Activated CD4-positive, alpha-beta T cell treated with anti-CD3 and anti-CD28 coated beads, Interleukin-2, amount 50 U/mL, for 16 hours (primary cell): ENCODE measurements at regions not wholly inside any gene's neighbourhood (a gene's known extent, or its start where the extent isn't known, plus 50 kb on each side); places are given as distances from the start of the nearest gene placed in this dataset.

ENCODE experiments used
- DNase-seq: peaks from one replicate; pipeline ENCODE4 v3.0.0-alpha.2; 2020

DNA sequence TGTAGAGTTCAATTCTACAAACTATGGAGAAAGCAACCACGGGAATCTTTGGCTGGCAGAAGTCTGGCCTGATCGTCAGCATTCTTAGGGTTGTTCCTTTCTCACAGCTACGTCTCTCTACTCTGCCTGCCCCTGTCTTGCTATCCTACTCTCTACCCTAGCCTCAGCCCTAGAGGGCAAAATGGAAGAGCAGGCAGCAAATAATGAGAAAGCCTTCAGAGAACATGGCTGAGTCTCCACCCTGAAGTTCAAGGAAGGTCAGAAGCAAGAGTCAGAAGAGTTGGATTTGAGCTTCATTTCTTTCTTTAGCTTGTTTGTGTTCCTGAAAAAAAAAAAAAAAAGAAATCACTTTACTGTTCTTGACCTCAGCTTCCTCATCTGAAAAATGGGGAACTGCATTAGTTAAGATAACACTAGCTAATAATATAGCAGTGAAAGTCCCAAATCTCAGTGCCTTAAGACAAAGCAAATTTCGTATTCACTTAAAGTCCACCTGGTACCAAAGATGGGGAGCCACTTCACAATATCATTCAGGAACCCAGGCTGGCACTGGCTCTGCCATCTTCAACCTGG, 50.2 kb upstream of the CCND2 start:
- no peak for DNase-seq

DNA sequence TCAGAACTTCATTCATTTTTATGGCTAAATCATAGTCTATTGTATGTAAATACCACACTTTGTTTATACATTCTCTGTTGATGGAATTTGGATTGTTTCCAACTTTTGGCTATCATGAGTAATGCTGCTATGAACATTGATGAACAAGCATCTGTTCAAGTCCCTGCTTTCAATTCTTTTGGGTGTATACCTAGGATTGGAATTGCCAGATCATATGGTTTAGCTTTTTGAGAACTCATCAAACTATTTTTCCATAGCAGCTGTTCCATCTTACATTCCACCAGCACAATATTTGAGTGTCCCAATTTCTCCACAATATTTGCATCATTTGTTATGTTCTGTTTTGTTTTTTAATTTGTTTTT, 52.3 kb upstream of the CCND2 start:
- DNase-seq = no peak

DNA sequence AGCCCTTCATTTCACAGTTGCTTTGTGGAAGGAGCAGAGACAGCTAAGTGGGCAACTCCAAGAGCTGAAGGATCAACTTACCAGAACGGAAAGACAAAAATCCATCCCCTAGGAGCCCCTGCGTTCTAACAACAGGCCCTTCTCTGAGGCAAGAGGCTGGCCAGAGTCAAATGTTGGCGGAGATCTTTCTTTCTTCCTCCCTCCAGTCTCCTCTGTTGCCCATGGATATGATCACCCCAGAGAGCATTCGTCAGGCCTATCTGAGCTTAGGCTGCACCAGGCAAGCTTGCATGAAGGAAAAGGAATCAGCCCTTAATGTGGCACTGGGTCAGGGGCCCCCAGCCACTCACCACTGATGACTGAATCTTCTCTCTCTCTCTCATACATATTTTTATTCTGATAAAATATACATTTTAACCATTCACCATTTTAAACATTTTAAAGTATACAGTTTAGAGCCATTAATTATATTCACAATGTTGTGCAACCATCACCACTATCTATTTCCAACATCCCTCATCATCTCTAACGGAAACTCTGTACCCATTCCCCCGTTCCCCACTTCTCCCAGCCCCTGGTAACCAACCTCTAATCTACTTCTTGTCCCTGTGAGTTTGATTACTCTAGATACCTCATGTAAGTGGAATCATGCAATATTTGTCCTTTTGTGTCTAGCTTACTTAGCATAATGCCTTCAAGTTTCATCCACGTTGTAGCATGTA, 52.9 kb upstream of the CCND2 start:
- DNase-seq = no peak

DNA sequence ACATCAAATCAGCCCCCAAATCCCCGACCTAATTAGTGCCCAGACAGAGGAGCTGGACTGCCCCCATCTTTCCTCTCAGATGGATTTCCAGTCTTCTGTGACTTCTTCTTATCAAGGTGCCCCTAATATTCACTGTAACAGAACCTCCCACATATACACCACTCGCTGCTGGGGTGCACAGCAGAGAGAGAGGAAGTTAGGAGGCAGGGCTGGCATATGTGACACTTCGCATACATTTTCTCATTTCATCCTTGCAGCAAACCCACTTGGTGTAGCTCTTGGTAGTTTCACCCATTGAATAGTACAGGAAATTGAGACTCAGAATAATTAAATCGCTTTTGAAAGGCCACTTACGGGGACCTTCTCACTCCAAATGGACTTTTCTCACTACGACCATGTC, 56.5 kb upstream of the CCND2 start:
- no peak for DNase-seq

DNA sequence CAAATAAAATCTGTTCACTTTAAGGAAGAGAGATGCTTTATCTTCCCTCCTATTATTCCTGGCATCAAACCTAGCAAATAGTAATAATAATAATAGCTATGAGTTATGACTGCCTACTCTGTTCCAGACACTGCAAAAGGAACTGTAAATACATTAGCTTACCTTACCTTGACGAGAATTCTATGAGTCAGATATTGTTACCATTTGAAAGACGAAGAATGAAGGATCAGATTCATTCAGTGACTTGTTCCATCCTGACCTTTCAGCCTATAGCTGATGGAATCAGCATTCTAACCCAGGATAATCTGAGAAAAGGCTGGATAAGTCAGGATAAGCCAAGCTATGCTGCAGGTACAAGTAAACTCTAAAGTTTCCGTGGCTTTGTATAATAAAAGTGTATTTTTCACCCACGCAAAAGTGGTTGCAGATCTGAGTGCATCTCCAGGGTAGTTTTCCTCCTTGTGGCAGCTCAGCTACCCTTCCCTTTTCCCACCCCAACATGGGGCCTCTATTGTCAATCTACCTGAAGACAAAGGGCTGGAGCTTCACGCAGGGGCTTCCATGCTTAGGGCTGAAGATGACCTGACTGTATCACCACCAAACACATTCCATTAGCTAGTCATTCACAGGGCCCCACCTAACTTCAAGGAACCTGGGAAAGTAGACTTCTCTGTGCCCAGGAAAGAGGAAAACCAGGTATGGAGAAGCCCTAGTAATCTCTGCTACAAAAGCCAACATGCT, 57.2 kb upstream of the CCND2 start:
- no peak for DNase-seq

DNA sequence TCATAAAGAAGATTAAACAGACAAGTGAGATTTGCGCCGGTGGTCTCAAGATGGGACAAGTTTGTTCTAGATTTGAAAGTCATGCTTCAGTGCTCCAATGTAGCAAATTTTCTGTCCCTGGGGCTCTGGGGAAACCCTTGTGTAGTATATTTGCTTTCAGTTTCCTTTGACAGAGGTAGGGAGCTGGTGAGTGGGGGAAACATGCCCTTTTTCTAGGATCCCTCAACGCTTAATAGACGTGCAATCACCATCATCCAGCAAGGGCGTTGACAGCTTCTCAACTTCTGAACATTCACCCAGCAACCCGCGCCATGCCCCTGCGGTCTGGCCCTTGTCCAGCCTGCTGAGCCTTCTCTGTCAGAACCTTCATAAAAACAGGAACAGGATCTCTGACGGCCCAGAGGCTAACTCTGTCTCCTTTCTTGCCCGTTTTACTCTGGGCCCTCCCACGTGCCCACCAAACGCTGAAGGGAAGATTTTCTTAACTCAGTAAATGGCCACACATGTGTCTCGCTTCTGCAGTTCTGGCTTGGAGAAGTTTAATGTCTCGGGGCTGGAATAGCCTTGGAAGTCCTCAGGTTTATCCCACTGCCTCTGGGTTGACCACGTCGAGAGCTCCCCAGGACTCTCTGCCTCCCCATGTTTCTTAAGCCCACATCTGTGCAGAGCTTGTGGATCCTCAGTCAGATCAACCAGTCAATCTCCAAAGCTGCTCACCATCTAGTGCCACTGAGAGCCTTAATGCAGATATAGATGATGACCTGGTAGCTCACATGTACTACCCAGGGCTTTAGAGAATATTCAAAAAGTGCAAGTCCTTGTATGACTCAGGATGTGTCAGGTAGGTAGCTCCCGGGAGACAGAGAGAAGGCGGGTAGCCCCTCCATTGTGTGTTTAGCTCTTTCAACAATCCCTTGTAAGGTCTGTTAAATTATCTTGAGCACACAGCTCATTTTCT, 58.1 kb upstream of the CCND2 start:
- DNase-seq = peak; percentile 56

DNA sequence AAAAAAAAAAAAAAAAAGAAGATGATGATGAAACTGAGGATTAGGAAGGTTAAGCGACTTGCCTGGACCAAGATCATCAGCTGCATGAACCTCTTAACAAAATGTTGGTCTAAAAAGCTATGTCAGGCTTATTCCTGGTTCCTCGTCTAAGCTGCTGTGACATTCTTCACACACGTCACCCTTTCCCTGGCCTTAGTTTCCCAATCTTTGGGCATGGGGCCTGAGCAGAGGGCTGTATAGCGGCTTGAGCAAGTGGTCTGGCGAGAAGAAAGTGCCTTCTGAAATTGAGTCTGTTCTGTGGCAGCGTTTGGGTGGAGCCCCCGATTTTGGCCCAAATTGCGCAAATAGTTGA, 58.7 kb upstream of the CCND2 start:
- DNase-seq = no peak

DNA sequence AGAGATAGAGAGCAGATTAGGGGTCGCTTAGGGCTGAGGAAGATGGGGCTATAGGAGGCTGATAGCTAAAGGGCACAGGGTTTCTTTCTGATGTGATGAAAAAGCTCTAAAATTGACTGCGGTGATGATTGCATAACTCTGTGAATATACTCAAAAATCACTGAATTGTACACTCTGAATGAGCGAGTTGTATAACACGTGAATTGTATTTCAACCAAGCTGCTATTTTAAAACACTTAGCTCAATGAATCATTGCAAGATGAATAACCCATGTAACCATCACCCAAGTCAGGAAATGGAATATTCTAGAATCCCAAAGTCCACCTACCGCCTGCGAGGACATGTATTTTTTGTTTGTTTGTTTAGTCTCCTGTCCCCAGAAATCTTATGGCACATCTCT, 60.1 kb upstream of the CCND2 start:
- no peak for DNase-seq

DNA sequence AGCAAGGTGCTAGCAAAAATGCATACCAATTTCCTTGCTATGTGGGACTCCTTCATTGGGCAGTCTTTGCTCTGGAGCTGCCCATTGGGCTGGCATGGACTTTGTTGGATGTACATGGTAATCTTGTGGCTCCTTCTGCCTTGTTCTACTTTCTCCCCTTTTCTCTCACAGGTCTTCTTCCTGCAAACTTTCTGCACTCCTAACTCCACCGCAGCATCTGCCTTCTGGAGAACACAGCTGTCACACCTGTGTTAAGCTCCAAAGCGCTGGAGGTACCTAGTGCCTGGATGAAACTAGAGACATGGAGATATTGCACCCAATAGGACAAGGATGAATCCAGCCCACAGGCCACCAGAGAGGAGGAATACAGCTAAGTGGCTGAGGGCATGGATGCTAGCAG, 60.7 kb upstream of the CCND2 start:
- no peak for DNase-seq

DNA sequence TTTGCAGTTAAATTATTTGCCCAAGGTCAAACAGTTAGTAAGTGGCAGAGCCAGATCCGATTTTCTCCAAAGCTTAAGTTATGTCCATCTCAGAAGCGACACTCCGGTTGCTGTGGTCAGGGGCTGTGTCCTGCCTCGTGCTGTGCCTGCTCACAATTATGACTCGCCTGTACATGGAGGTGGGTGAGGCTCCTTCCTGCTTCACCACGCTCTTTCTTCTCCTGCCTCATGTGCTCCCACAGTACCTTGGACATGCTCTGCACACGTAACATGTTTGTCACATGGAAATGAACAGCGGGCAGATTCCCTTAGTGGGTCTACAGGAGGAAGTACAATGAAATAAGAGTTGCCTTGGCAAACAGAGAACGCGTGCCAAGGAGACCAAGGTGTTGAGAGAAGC, 62.2 kb upstream of the CCND2 start:
- no peak for DNase-seq

DNA sequence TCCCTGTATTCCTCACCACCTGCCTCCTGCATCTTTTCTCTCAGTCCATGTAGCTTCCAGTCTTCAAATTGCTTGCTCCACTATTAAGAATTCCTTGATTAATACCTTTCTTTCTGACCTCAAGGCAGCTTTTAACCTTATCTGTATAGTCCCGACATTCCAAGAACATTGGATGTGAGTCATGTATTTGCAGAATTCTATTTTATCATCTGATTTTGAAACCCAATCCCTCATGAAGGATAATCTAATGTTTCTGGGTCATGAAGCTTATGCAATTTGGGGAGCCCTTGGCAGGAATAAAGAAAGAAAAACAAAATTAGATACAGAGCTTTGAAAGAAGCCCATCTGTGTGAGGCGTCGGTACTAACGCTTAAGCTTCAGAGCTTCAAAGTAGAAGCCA, 63.4 kb upstream of the CCND2 start:
- no peak for DNase-seq

DNA sequence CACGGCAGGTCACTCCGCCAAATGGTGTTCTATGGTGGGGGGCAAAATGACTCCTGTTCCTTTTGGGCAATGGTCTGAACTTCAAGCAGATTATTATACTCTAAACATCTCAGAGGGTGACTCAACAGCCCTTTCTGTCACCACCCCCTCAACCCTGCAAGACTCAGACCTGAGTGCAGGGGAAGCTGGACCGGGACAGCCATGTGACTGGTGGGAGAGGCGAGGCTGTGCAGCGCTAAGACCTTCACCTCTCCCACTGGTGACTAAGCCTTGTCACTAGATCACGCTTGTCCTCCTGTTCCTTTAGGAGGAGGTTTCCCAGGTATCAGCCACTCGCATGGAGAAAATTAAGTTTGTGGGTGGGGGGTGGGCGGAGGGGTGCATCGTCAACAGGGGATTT, 67.1 kb upstream of the CCND2 start:
- DNase-seq = no peak

DNA sequence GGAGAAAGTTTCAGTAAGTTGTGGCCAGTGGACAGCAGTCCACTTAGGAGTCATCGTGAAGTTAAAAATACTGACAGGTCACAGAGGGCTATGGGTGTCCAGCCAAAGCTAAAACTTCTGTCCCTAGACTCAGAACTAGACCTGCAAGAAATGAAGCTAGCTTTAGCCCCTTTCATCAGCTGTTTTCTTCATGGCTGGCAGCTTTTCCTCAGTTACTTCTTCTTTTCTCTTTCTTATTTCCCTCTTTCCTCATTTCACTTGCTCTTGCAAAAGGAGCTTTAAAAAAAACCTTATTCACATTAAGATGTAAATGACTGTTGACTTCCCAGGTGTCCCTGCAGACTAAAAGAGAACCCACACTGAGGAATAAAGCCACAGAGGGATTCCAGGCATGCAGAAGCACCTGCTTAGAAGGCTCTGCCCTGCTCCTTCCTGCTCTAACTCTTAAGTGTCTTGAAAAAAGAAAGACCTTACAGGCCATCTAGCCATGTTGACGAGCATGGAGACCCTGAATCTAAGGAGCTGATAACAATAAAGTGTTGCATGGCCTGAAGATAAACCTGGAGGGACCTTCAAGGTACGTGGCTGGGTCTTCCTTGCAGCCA, 69.7 kb upstream of the CCND2 start:
- DNase-seq = no peak

DNA sequence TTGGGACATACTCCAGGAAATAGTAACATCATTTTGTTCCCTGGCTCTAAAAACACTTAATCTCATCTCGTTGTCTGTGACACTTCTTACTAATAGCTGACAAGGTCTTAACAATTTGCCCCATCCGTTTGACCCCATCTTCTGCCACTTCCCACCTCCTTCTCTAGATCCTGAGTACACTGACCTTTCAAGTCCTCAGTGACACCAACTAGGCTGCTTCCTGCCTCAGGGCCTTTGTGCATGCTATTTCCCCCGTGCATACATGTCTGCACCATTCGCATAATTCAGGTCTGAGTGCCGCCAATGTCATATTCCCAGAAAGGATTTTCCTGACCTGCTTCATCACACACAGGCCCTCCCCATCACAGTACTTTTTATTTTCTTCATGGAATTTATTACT, 70.6 kb upstream of the CCND2 start:
- no peak for DNase-seq

DNA sequence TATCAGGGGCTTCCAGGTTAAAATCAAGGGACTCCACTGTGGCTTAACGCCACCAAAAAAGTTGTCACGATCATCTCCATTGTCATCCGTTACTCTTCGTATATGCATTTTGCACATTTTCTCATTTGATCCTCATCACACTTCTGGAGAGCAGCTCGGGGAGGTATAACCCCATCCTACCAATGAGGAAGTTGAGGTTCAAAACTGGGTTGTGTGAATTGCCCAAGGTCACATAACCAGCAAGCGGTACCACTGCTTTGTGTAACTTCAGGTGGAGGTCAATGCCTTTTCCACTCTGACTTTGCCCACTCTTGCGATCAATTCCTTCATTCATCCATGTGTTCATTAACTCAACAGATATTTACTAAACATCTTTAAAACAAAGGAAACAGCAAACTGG, 71.1 kb upstream of the CCND2 start:
- no peak for DNase-seq

DNA sequence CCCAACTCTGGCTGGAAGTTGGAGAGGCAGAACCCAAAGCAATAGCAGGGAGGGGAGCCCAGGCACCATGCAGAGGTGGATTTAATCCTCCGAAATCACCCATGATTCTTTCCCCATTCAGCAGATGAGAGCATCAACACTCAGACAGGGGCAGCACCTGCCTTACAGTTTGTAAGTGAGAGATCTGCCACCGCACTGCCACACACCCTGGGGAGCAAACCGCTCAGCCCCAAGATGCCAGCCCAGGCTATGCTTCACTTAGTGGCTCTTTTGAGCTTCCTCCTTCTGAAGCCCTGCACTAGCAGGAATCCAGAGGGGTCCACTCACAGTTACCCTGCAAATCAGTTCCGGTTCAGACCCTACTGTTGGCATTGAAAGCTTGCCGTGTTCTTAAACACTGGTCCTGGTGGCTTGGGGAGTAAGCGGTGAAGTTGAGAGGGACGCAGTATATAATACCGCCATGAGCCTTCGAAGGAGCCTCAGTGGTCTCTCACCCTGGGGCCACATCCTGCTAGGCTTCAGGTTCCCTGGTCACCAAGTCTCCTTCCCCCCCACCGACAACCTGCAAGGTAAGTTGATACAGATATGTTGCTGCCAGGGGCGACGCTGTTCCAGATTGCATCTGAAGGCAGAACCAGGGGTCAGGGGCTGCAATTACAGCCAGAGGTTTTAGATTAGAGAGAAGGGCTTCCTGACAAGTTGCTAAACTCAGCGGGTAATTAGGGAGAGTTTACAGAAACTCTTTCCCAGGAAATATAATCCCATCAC, 72.0 kb upstream of the CCND2 start:
- DNase-seq = no peak

DNA sequence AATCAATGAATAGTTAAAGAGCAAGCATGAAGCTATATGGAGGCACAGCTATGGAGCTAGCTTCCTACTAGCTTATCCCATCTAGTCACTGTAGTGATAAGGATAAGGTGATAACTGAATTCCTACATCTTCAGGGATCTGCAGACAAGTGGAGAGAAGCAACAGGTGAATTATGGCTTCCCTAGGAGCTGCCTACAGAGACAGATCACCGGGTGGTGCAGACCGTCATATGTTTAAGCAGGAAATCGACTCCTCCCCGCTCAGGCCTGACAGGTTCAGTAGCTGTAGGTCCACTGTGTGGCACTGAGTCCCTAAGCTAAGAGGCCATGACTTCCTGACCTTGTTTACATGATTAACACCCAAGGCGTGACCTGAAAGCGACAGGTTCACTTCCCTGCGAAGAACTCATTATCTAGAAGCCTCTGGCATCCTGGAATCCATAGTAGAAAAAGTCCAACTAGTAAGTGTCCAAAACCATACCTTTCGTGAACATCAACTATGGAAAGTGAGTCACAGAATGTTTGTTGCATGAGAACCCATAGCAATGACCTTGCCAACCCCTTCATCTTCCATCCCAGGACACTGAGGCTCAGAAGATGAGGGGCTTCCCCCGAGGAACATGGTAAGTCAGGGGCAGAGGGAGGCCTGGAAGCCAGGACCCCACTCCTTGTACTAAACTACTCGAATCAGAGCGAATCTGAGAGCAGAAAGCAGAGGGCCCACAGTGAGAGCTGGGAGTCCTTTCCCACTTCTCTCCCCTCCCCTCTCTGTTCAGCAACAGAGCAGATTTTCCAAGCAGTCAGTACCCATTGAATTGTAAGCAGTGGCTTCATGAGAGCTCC, 75.4 kb upstream of the CCND2 start:
- no peak for DNase-seq

DNA sequence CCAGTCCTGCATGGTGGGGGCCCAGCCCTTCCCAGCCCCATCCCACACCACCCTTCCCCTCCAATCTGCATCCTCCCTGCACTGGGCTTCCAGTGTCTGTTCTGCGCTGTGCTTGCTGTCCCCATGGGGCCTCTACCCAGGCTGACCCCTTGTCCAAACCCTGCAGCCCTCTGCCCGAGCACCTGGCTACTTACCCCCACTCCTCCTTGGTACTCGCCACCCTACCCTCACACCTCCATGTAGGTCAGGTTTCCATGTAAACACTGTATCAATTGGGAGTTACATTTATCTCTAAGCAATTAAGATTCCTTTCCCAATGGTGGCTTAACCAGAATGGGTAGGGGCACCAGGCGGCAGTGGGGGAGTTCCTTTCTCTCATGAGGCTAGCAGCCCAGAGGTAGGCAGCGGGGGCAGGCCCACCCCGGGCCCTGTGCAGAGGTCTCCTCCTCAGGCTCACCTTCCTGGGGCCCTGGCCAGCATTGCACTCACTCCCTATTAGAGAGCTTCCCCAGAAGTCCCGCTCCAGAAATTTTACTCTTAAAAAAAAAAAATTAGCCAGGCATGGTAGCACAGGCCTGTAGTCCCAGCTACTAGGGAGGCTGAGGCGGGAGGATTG, 76.6 kb upstream of the CCND2 start:
- DNase-seq = no peak

DNA sequence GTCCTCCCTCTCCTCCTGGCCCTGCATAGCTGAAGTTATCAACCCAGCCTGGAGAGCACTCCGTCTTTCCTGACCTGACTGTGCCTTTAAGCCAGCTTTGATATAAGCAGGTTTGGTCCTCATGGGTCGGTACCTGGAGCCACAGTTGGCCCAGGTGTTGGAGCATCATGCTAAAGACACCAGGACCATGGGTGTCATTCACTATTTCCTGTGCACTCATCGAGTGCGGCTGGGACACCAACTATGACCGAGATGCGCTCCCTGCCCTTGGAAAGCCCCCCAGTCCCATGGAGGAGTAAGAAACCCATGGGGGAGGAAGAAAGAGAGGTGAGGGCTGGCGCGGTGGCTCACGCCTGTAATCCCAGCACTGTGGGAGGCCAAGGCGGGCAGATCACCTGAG, 78.9 kb upstream of the CCND2 start:
- DNase-seq = no peak

DNA sequence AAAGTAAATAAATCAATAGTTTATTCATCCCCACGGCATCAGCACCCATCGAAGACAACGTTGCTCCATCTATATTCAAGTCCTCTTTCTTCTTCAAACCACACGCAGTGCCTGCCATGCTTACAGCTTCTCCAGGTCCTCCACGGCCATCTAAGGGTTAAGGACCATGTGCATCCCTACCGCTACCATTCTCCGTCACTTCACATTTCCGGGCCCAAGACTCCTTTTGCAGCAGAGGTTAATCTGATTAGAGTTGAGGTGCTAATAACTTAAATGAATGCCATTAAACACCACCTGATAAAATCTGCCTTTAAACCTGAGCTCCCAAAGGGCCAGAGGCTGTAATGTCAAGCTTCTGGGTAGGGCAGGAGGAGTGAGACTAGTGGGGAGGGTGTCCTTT, 79.7 kb upstream of the CCND2 start:
- no peak for DNase-seq

DNA sequence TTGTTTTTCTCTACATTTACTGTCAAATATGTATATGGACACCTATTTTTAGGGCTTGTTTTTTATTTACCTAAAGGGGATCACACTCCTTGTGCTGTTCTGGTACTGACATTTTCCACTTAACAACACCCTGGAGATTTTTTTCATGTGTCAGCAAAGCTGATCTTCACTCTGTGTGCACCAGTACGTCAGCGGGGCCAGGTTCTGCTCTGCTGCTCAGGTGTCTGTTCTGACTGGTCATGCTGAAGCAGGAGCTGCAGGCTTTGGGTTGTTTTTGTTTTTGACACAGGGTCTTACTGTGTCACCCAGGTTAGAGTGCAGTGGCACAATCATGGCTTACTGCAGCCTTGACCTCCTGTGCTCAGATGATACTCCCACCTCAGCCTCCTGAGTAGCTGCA, 81.9 kb upstream of the CCND2 start:
- DNase-seq = no peak
